HEK293 (cell line): ENCODE measurements at regions not wholly inside any gene's neighbourhood (a gene's known extent, or its start where the extent isn't known, plus 50 kb on each side); places are given as distances from the start of the nearest gene placed in this dataset.
A peak's percentile ranks its signal among the peaks of the same experiment; 100 is the strongest.

Experiments used
- CTCF ChIA-PET: fragments of 350-600 bp; formaldehyde crosslinking; extraction: SDS; loops from one replicate; lab custom pipeline; 2021; ENCODE audit warnings: antibody characterized with exemption; lab: Yijun Ruan, JAX
- POLR2A ChIA-PET: fragments of 300-600 bp; formaldehyde crosslinking; extraction: SDS; loops from one replicate; lab custom pipeline; 2020; ENCODE audit warnings: antibody characterized with exemption, inconsistent platforms; lab: Yijun Ruan, JAX
- H3K27ac ChIP-seq: fragments of 200-500 bp; sonication (Bioruptor generic); 2 replicates; pipeline ENCODE4 v1.5.1; 2014; ENCODE audit warnings: low read depth, low read length, control low read depth, inconsistent platforms; ENCODE audit errors: extremely low read depth
- H3K36me3 ChIP-seq, 2 experiments: fragments of 200-500 bp in 1 of 2; sonication (Bioruptor generic) in 1 of 2; 1 replicate in 1 of 2; 2 replicates in 1 of 2; pipeline ENCODE4 v1.5.1; 2014 to 2017; ENCODE audit warnings: inconsistent platforms in 2 of 2, low read length in 2 of 2; ENCODE audit not compliant: control insufficient read depth in 2 of 2, insufficient read depth in 1 of 2
- H3K4me1 ChIP-seq: fragments of 200-500 bp; sonication (Bioruptor generic); 2 replicates; pipeline ENCODE4 v1.5.1; 2014; ENCODE audit warnings: mild to moderate bottlenecking, low read length, inconsistent platforms; ENCODE audit not compliant: control insufficient read depth, insufficient read depth
- H3K4me3 ChIP-seq: 2 replicates; pipeline ENCODE4 v1.5.1; 2011; ENCODE audit warnings: low read depth, mild to moderate bottlenecking, control low read depth, low read length, moderate library complexity
- H3K9me3 ChIP-seq: fragments of 200-500 bp; sonication (Bioruptor generic); 2 replicates; pipeline ENCODE4 v1.5.1; 2014; ENCODE audit warnings: low read depth, low read length, inconsistent platforms; ENCODE audit not compliant: control insufficient read depth, insufficient read depth
- KLF10 ChIP-seq: fragments of 450-650 bp; IDR thresholded peaks from 2 replicates; pipeline ENCODE4 v1.5.1; 2018; ENCODE audit warnings: missing biosample characterization, mild to moderate bottlenecking, missing genetic modification characterization
- MEIS1 ChIP-seq: sonication (generic); formaldehyde crosslinking; IDR thresholded peaks from 2 replicates; pipeline ENCODE4 v1.8.1; 2022; ENCODE audit warnings: missing genetic modification reagents, mild to moderate bottlenecking, borderline replicate concordance
- MZF1 ChIP-seq: fragments of 450-650 bp; formaldehyde crosslinking; IDR thresholded peaks from 2 replicates; pipeline ENCODE4 v1.5.1; 2017; ENCODE audit warnings: missing biosample characterization, missing genetic modification characterization, borderline replicate concordance
- PRDM2 ChIP-seq: fragments of 450-650 bp; formaldehyde crosslinking; IDR thresholded peaks from 2 replicates; pipeline ENCODE4 v1.5.1; 2016; ENCODE audit warnings: missing biosample characterization, missing genetic modification characterization, borderline replicate concordance
- SETDB1 ChIP-seq: IDR thresholded peaks from one replicate; pipeline ENCODE4 v1.6.1; 2017; ENCODE audit warnings: mild to moderate bottlenecking, low read length, moderate library complexity, mixed read lengths; ENCODE audit not compliant: insufficient read length
- ZBTB11 ChIP-seq: fragments of 450-650 bp; formaldehyde crosslinking; conservative IDR thresholded peaks from 2 replicates; pipeline ENCODE4 v1.5.1; 2016; ENCODE audit warnings: low read depth, missing biosample characterization, missing genetic modification characterization
- ZBTB21 ChIP-seq: fragments of 450-650 bp; formaldehyde crosslinking; IDR thresholded peaks from 2 replicates; pipeline ENCODE4 v1.5.1; 2017; ENCODE audit warnings: missing biosample characterization, missing genetic modification characterization
- ZBTB8A ChIP-seq: fragments of 450-650 bp; formaldehyde crosslinking; IDR thresholded peaks from 2 replicates; pipeline ENCODE4 v1.5.1; 2016; ENCODE audit warnings: missing biosample characterization, missing genetic modification characterization
- ZNF114 ChIP-seq: fragments of 450-650 bp; formaldehyde crosslinking; IDR thresholded peaks from 2 replicates; pipeline ENCODE4 v1.5.0; 2017; ENCODE audit warnings: missing biosample characterization, missing genetic modification characterization
- ZNF174 ChIP-seq: fragments of 450-650 bp; formaldehyde crosslinking; IDR thresholded peaks from 2 replicates; pipeline ENCODE4 v1.5.0; 2017; ENCODE audit warnings: missing biosample characterization, mild to moderate bottlenecking, missing genetic modification characterization
- ZNF274 ChIP-seq, 2 experiments: fragments of 200-500 bp in 1 of 2; fragments of 450-650 bp in 1 of 2; sonication (Bioruptor generic) in 1 of 2; formaldehyde crosslinking in 1 of 2; IDR thresholded peaks; 2 replicates each; pipeline versions ENCODE4 v1.5.1 to v1.6.1; 2014 to 2016; ENCODE audit warnings: borderline replicate concordance in 1 of 2, inconsistent platforms in 1 of 2, low read length in 1 of 2, missing biosample characterization in 1 of 2, missing genetic modification characterization in 1 of 2
- ZNF37A ChIP-seq: fragments of 450-650 bp; IDR thresholded peaks from 2 replicates; pipeline ENCODE4 v1.5.1; 2018; ENCODE audit warnings: missing biosample characterization, missing genetic modification characterization
- ZNF394 ChIP-seq: fragments of 450-650 bp; formaldehyde crosslinking; IDR thresholded peaks from 2 replicates; pipeline ENCODE4 v1.5.1; 2016; ENCODE audit warnings: missing biosample characterization, missing genetic modification characterization, mild to moderate bottlenecking, moderate library complexity, borderline replicate concordance
- ZNF501 ChIP-seq: fragments of 450-650 bp; formaldehyde crosslinking; IDR thresholded peaks from 2 replicates; pipeline ENCODE4 v1.5.1; 2016; ENCODE audit warnings: missing biosample characterization, missing genetic modification characterization
- ZNF621 ChIP-seq: fragments of 450-650 bp; formaldehyde crosslinking; IDR thresholded peaks from 2 replicates; pipeline ENCODE4 v1.5.1; 2017; ENCODE audit warnings: missing biosample characterization, missing genetic modification characterization
- ZNF626 ChIP-seq: fragments of 450-650 bp; sonication (Bioruptor Pico); formaldehyde crosslinking; IDR thresholded peaks from 2 replicates; pipeline ENCODE4 v1.5.1; 2018; ENCODE audit warnings: missing biosample characterization, missing genetic modification characterization, inconsistent platforms
- ZNF776 ChIP-seq: fragments of 450-650 bp; formaldehyde crosslinking; IDR thresholded peaks from 2 replicates; pipeline ENCODE4 v1.5.0; 2017; ENCODE audit warnings: missing biosample characterization, missing genetic modification characterization, borderline replicate concordance
- ZSCAN16 ChIP-seq: fragments of 450-650 bp; formaldehyde crosslinking; IDR thresholded peaks from 2 replicates; pipeline ENCODE4 v1.5.1; 2016; ENCODE audit warnings: missing biosample characterization, missing genetic modification characterization
- TF ChIP-seq, protein P1 (sequence below): fragments of 450-650 bp; formaldehyde crosslinking; IDR thresholded peaks from 2 replicates; pipeline ENCODE4 v1.5.1; 2016; ENCODE audit warnings: missing biosample characterization, missing genetic modification characterization

DNA sequence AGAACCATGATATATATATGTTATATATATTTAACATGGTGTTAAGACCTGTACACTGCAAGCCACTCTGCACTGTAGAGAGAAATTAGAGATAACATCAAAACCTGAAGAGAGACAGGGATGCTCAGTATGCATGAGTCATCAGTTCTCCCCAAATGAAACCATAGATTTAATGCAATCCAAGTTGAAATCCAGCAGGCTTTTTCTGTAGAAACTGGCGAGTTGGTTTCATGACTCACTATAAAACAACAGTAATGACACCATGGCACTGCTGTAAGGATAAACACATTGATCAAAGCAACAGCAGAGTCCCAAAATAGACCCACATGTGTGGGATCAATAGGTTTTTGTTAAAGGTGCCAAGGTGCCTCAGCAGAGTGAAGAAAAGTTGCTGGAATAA, 65.8 kb downstream of the RTP5 start (continued):
- no peak for TF ChIP-seq PRDM2 (tag by site-specific recombination)
- no peak for TF ChIP-seq ZNF37A (tag by site-specific recombination)
- TF ChIP-seq ZNF626 (tag by site-specific recombination) = no peak

DNA sequence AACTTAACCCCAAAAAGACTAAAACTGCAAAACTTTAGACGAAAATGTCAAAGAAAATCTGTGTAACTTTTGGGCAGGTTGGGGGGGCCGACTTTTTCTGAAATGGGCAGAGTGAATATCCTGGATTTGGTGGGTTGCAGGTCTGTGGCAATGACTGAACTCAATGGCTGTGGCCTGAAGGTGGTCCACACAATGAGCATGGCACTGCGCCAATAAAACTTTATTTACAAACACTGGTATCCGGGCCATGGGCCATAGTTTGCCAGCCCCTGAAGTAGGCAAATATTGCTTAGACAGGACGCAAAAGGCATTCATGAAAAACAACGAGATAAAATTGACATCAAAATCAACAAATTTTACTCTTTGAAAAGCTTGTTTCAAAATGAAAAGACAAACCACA, 66.2 kb downstream of the RTP5 start:
- Histone ChIP-seq H3K36me3 (no peaks in the 10 kb centered on the region), H3K27ac (no peak overlapping the region), H3K4me1 (peaks cover 6% of the 10 kb centered on the region), H3K9me3 (no peaks in the 10 kb centered on the region), H3K4me3 (no peak overlapping the region)
- TF ChIP-seq, protein P1, sequence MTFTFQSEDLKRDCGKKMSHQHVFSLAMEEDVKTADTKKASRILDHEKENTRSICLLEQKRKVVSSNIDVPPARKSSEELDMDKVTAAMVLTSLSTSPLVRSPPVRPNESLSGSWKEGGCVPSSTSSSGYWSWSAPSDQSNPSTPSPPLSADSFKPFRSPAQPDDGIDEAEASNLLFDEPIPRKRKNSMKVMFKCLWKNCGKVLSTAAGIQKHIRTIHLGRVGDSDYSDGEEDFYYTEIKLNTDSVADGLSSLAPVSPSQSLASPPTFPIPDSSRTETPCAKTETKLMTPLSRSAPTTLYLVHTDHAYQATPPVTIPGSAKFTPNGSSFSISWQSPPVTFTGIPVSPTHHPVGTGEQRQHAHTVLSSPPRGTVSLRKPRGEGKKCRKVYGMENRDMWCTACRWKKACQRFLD = no peak
- TF ChIP-seq MEIS1 (CRISPR knock-in tag) = no peak
- peak; percentile 12 for TF ChIP-seq SETDB1
- TF ChIP-seq ZNF174 (tag by site-specific recombination) = no peak
- POLR2A ChIA-PET = no interaction called here
- CTCF ChIA-PET = no interaction called here

DNA sequence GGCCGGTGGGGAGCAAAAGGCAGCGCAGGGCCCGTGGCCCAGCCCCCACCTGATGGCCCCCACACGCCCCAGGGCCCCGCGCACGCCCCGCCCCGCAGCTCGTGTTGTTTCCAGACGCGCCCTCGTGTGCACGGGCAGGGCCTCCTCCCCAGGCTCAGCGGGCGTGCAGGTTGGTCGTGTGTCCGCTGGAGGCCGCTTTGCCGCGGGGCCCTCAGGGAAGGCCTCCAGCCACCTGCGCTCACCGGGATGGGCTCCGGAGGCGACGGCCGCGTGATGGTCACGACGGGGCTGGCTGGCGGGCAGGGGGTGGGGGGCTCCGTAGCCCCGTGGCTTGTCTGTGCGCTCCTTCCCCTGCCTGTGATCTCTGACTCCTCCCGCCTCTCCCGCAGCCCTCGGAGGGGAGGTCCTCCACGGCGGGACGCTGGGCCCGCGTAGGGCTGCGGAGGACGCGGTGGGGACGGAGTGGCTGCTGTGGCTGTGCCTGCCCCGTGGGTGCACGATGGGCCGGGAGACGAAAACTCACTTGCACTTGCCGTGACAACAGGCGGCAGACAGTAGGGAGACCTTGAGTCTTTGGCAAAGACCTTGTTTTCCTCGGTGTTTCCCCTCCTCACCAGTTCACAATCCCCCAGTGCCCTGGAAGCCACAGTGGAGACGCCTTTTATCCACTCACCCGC, 67.1 kb downstream of the RTP5 start:
- Histone ChIP-seq H3K9me3 (no peaks in the 10 kb centered on the region), H3K4me1 (peaks cover 6% of the 10 kb centered on the region), H3K36me3 (no peaks in the 10 kb centered on the region), H3K27ac (no peak overlapping the region), H3K4me3 (no peak overlapping the region)
- ChIA-PET POLR2A (no interaction called here), CTCF (interaction anchor here (3.3 kb wide), 1 partner anchor 15 kb away, joined by 19 read pairs; no protein-coding TSS in a partner anchor)
- TF ChIP-seq MZF1 (tag by site-specific recombination) (no peak), KLF10 (tag by site-specific recombination) (no peak), ZNF776 (tag by site-specific recombination) (no peak)

DNA sequence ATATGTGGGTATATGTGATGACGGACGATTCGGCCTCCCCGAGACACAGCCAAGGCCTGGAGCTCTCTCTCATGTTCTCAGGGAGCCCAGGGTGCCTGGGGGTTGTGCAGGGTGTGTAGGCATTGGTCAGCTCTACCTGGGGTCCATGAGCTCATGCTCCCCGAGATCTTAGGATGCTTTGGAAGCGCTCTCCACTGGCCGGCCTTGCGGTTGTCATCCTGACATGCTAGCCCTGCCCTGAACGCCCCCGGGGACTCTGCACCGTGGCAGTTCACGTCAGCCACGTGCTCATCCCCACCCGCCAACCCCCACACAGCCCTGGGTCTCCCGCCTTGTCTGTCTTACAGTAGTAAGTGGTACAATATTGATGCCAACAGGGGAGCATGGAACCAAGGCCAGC, 67.8 kb downstream of the RTP5 start:
- ChIA-PET POLR2A (no interaction called here), CTCF (interaction anchor here (3.3 kb wide), 1 partner anchor 14 kb away, joined by 19 read pairs; no protein-coding TSS in a partner anchor)
- no peak overlapping the region for H3K4me3 ChIP-seq
- no peak overlapping the region for H3K27ac ChIP-seq
- no peaks in the 10 kb centered on the region for H3K36me3 ChIP-seq
- H3K9me3 ChIP-seq = no peaks in the 10 kb centered on the region
- peaks cover 6% of the 10 kb centered on the region for H3K4me1 ChIP-seq
- TF ChIP-seq ZNF114 (tag by site-specific recombination) (no peak), ZNF501 (tag by site-specific recombination) (no peak), ZNF394 (tag by site-specific recombination) (no peak), ZBTB8A (no peak), ZNF621 (no peak), ZNF274 (IDR thresholded peaks at IDR 0.05; ENCODE audit: low read length) (no peak), ZNF274 (tag by site-specific recombination; IDR thresholded peaks at IDR 0.05; ENCODE audit: borderline replicate concordance) (no peak), ZSCAN16 (tag by site-specific recombination) (no peak), ZBTB11 (tag by site-specific recombination) (no peak), ZBTB21 (tag by site-specific recombination) (no peak), ZNF174 (tag by site-specific recombination) (no peak)
